Keratinocyte (primary cell): ENCODE measurements at regions not wholly inside any gene's neighbourhood (a gene's known extent, or its start where the extent isn't known, plus 50 kb on each side); places are given as distances from the start of the nearest gene placed in this dataset.

Experiments
- DNase-seq: peaks from one replicate; pipeline ENCODE4 v3.0.0-alpha.2; 2011; ENCODE audit warnings: low read depth, missing footprints, low spot score
- FAIRE-seq: peaks from 2 replicates; lab custom pipeline; 2011; peaks lifted over from hg19 to GRCh38; lab: Jason Lieb, UNC
- H2AFZ ChIP-seq: 2 replicates; pipeline ENCODE4 v1.6.0; 2012; ENCODE audit warnings: low read length, control low read depth, inconsistent platforms; ENCODE audit not compliant: control insufficient read depth
- H3K27ac ChIP-seq: 2 replicates; pipeline ENCODE4 v1.5.1; 2011; ENCODE audit warnings: low read length; ENCODE audit not compliant: control insufficient read depth, insufficient read depth
- H3K27me3 ChIP-seq: 3 replicates; pipeline ENCODE4 v1.6.0; 2011; ENCODE audit warnings: low read length; ENCODE audit not compliant: control insufficient read depth, insufficient read depth; ENCODE audit errors: extremely low read depth
- H3K36me3 ChIP-seq, 2 experiments: 2 replicates in 1 of 2; 3 replicates in 1 of 2; pipeline ENCODE4 v1.5.1; 2011; ENCODE audit warnings: low read length in 2 of 2, mild to moderate bottlenecking in 1 of 2; ENCODE audit not compliant: control insufficient read depth in 2 of 2, insufficient read depth in 2 of 2; ENCODE audit errors: extremely low read depth in 1 of 2
- H3K4me1 ChIP-seq: 3 replicates; pipeline ENCODE4 v1.5.1; 2011; ENCODE audit warnings: low read length; ENCODE audit not compliant: control insufficient read depth, insufficient read depth; ENCODE audit errors: extremely low read depth
- H3K4me2 ChIP-seq: 3 replicates; pipeline ENCODE4 v1.6.0; 2011; ENCODE audit warnings: low read depth, low read length; ENCODE audit not compliant: control insufficient read depth, insufficient read depth; ENCODE audit errors: extremely low read depth
- H3K4me3 ChIP-seq, 3 experiments: fragments of 200-600 bp in 1 of 3; sonication (generic) in 1 of 3; 2 replicates in 2 of 3; 3 replicates in 1 of 3; pipeline ENCODE4 v1.5.1; 2011 to 2016; ENCODE audit warnings: low read length in 3 of 3, mild to moderate bottlenecking in 3 of 3, control low read depth in 2 of 3, inconsistent platforms in 1 of 3, low read depth in 1 of 3, mixed read lengths in 1 of 3, mixed run types in 1 of 3, moderate library complexity in 1 of 3; ENCODE audit not compliant: control insufficient read depth in 2 of 3, insufficient read depth in 2 of 3; ENCODE audit errors: extremely low read depth in 1 of 3
- H3K79me2 ChIP-seq: 2 replicates; pipeline ENCODE4 v1.6.0; 2012; ENCODE audit warnings: low read length; ENCODE audit not compliant: control insufficient read depth, insufficient read depth
- H3K9ac ChIP-seq: 3 replicates; pipeline ENCODE4 v1.6.0; 2011; ENCODE audit warnings: low read length; ENCODE audit not compliant: control insufficient read depth, insufficient read depth; ENCODE audit errors: extremely low read depth
- H3K9me1 ChIP-seq: 3 replicates; pipeline ENCODE4 v1.6.0; 2011; ENCODE audit warnings: low read length; ENCODE audit not compliant: control insufficient read depth, insufficient read depth; ENCODE audit errors: extremely low read depth
- H3K9me3 ChIP-seq: 2 replicates; pipeline ENCODE4 v1.5.1; 2012; ENCODE audit warnings: low read depth, low read length; ENCODE audit not compliant: control insufficient read depth
- H4K20me1 ChIP-seq: 3 replicates; pipeline ENCODE4 v1.6.0; 2011; ENCODE audit warnings: low read length; ENCODE audit not compliant: control insufficient read depth, insufficient read depth; ENCODE audit errors: extremely low read depth
- CTCF ChIP-seq, 3 experiments: IDR thresholded peaks in 1 of 3; conservative IDR thresholded peaks in 1 of 3; optimal IDR thresholded peaks in 1 of 3; 2 replicates in 2 of 3; 3 replicates in 1 of 3; pipeline versions ENCODE3 to v1.5.1; 2011; ENCODE audit warnings: low read length in 3 of 3, mild to moderate bottlenecking in 3 of 3, moderate library complexity in 2 of 3, control low read depth in 1 of 3, inconsistent platforms in 1 of 3; ENCODE audit not compliant: insufficient read depth in 2 of 3; ENCODE audit errors: extremely low read depth in 1 of 3
- EZH2 ChIP-seq: IDR thresholded peaks from one replicate; pipeline ENCODE4 v1.6.1; 2012; ENCODE audit warnings: inconsistent platforms, mild to moderate bottlenecking, low read length, moderate library complexity
- dilution Hi-C: fragments of 300-500 bp; cut with MboI; formaldehyde crosslinking; loops from one replicate; pipeline ENCODE4 v1.7.0; 2020; ENCODE audit warnings: low sequenced_read_pairs; ENCODE audit not compliant: extremely low pct_ligation_motif_present

GRCh38 chr6:126919947-126920346 is 198.5 kb upstream of the RSPO3 start:
- H4K20me1 ChIP-seq, result no peaks in the 10 kb centered on the region
- peak; percentile 69 for FAIRE-seq
- peak overlapping the region; percentile 42 for H3K4me2 ChIP-seq
- no peak overlapping the region for H3K4me3 ChIP-seq
- H3K4me1 ChIP-seq, result peaks cover 14% of the 10 kb centered on the region
- H3K27ac ChIP-seq, result no peak overlapping the region
- no peaks in the 10 kb centered on the region for H3K27me3 ChIP-seq
- no peaks in the 10 kb centered on the region for H3K79me2 ChIP-seq
- TF ChIP-seq CTCF (optimal IDR thresholded peaks at IDR 0.05 in 1 of 3, IDR thresholded peaks at IDR 0.05 in 1 of 3, conservative IDR thresholded peaks at IDR 0.05 in 1 of 3; ENCODE audit: extremely low read depth in 1 of 3, insufficient read depth in 2 of 3, low read length in 3 of 3), result no peak
- dilution Hi-C loops, result no loop called here
- no peak overlapping the region for H3K9ac ChIP-seq
- no peaks in the 10 kb centered on the region for H3K9me3 ChIP-seq
- DNase-seq, result peak; percentile 46
- no peak overlapping the region for H2AFZ ChIP-seq
- H3K9me1 ChIP-seq, result no peaks in the 10 kb centered on the region
- no peaks in the 10 kb centered on the region for H3K36me3 ChIP-seq

- H3K79me2 ChIP-seq, result no peaks in the 10 kb centered on the region
- no peak overlapping the region for H3K27ac ChIP-seq
- no peak for TF ChIP-seq CTCF (optimal IDR thresholded peaks at IDR 0.05 in 1 of 3, IDR thresholded peaks at IDR 0.05 in 1 of 3, conservative IDR thresholded peaks at IDR 0.05 in 1 of 3; ENCODE audit: extremely low read depth in 1 of 3, insufficient read depth in 2 of 3, low read length in 3 of 3)
- TF ChIP-seq EZH2, result no peak
- dilution Hi-C loops, result no loop called here
- H3K9ac ChIP-seq, result no peak overlapping the region
- no peaks in the 10 kb centered on the region for H3K9me3 ChIP-seq
- DNase-seq (no peak), FAIRE-seq (no peak)
- no peak overlapping the region for H2AFZ ChIP-seq
- no peaks in the 10 kb centered on the region for H3K36me3 ChIP-seq
- no peaks in the 10 kb centered on the region for H3K9me1 ChIP-seq
- H3K4me3 ChIP-seq, result no peak overlapping the region
- no peak overlapping the region for H3K4me2 ChIP-seq
- H3K4me1 ChIP-seq, result peaks cover 14% of the 10 kb centered on the region
- H3K27me3 ChIP-seq, result no peaks in the 10 kb centered on the region
- no peaks in the 10 kb centered on the region for H4K20me1 ChIP-seq
These were observed 194.7 kb upstream of the RSPO3 start for GRCh38 chr6:126923807-126924206.
